ENCODE measurements at regions not wholly inside any gene's neighbourhood (a gene's known extent, or its start where the extent isn't known, plus 50 kb on each side); places are given as distances from the start of the nearest gene placed in this dataset.
"Not testable (repeated sequence)": the region's sequence is repeated elsewhere in the genome, so short reads cannot be mapped to it uniquely, and the experiment has no call there.

DNA sequence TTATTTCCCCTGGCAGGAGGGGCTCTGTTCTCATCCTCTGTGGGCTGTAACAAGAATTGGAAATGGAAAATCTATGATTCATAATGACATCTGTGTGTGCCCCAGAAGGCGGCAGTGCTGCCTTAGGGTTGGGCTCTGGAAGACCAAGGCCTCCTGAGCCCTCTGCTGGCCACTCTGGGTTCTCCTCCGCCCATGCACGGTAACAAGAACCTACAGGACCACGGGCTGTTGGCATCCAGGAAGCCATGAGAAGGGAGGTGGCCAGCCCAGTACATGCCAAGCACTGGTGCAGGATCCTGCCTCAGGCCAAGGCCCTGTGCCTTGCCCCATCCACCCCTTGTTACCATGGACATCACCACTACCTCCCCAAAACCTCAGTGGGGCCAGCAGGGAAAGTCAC lies 454.2 kb downstream of the TP53TG3F start:
- DNase-seq; H3K4me3 ChIP-seq; H3K4me1 ChIP-seq; intact Hi-C loops (cut with micrococcal nuclease); H3K27ac ChIP-seq (replicated peaks); H3K9me3 ChIP-seq (replicated peaks); H3K27me3 ChIP-seq (ENCODE audit: low read depth); H3K36me3 ChIP-seq: not testable (repeated sequence)
- TF ChIP-seq, protein P1, sequence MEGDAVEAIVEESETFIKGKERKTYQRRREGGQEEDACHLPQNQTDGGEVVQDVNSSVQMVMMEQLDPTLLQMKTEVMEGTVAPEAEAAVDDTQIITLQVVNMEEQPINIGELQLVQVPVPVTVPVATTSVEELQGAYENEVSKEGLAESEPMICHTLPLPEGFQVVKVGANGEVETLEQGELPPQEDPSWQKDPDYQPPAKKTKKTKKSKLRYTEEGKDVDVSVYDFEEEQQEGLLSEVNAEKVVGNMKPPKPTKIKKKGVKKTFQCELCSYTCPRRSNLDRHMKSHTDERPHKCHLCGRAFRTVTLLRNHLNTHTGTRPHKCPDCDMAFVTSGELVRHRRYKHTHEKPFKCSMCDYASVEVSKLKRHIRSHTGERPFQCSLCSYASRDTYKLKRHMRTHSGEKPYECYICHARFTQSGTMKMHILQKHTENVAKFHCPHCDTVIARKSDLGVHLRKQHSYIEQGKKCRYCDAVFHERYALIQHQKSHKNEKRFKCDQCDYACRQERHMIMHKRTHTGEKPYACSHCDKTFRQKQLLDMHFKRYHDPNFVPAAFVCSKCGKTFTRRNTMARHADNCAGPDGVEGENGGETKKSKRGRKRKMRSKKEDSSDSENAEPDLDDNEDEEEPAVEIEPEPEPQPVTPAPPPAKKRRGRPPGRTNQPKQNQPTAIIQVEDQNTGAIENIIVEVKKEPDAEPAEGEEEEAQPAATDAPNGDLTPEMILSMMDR (IDR thresholded peaks at IDR 0.05; ENCODE audit: borderline replicate concordance): peak; percentile 15

DNA sequence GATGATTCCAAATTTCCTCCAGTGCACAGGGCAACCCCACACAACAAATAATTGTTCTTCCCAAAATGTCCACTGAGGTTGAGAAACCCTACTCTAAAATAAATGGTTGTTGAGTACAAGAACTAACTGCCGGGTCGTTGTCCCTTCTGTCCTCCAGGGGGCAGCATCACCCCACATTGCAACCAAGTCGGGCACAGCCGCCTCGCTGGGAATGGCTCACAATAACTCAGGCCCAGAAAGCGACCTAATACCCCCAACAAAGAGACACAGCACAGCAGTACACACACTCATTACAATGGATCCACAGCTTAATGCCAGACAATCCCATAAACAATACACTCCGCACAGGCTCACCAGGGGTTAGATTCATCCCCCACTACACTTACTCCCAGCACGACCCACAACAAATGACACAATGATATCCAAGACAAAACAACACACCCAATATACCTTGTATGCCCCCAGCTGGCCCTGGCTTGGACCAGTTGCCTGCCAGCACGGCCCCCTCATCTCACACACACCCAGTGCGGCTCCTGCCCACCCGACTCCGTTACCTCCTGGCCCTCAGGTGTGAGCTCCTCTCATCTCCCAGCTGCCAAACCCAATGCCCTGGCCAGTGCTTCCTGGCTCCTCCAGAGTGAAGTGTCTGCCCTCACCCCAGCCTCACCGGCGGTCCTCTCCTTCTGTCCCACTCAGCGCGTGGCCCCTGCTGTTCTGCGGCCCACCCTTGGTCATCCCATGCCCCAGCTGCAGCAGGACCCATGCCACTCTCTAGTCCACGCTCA lies 461.5 kb downstream of the TP53TG3F start:
- H3K36me3 ChIP-seq; intact Hi-C loops (cut with micrococcal nuclease); H3K27me3 ChIP-seq (ENCODE audit: low read depth); DNase-seq; H3K4me1 ChIP-seq; H3K27ac ChIP-seq (replicated peaks); H3K4me3 ChIP-seq; H3K9me3 ChIP-seq (replicated peaks): not testable (repeated sequence)
- TF ChIP-seq, protein P1 (IDR thresholded peaks at IDR 0.05; ENCODE audit: borderline replicate concordance): peak; percentile 35

DNA sequence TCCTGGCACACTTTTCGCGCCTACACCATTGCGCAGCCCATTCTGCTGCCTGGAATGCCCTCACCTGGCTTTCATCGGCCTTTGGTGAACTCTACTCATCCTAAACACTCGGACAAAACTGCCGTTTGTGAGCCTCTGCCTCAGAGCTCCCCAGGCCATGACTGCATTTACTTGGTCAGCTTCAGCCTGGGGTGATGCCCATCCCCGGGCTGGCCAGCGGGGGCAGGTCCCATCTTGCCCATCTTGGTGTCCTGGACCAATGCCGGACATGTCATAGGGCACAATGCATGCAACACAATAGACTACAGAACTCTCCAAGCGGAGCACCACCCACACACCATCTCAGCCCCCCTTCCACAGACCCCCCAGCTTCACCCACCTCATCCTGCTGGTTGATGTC lies 463.5 kb downstream of the TP53TG3F start:
- H3K27ac ChIP-seq (replicated peaks); DNase-seq; intact Hi-C loops (cut with micrococcal nuclease); H3K9me3 ChIP-seq (replicated peaks); H3K4me1 ChIP-seq; H3K4me3 ChIP-seq; H3K27me3 ChIP-seq (ENCODE audit: low read depth); H3K36me3 ChIP-seq: not testable (repeated sequence)

DNA sequence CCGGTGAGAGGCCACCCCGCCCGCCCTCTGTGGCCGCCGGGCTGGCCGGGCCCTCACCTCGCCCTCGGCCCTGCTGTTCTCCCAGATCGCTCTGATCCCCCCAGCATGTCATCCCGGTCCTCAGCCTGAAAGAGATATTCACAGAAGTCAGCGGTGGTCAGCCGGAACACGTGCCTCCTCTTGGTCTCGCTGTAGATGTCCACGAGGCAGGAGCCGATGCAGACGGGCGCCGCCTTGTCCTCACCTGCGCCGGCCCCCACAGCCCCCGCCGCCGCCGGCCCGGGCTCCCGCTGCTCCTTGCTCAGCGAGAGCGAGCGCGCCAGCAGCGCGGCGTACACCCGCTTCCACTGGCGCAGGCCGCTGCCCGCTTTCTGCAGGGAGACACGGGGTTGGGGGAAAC lies 468.6 kb downstream of the TP53TG3F start:
- H3K4me1 ChIP-seq; DNase-seq; intact Hi-C loops (cut with micrococcal nuclease): not testable (repeated sequence)

DNA sequence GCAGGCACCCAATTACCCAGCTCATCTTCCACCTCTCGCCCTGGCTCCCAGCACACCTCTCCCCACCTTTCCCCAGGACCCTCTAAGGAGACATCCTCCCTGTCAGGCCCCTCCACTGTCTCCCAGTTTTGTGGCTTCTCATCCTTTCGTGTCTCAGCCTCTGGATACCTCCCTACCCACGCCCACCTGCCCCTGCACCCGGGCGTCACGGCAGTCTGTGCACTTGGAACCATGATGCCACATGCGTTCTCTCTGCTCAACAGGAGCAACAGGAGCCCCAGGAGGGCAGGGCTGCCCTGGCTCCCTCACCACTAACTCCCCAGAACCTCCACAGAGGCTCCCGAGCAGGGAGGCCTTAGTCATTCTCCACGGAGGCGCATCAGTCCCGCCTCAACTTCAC lies 472.8 kb downstream of the TP53TG3F start:
- H3K9me3 ChIP-seq (replicated peaks); H3K4me3 ChIP-seq; intact Hi-C loops (cut with micrococcal nuclease); H3K27me3 ChIP-seq (ENCODE audit: low read depth); DNase-seq; H3K27ac ChIP-seq (replicated peaks); H3K36me3 ChIP-seq; H3K4me1 ChIP-seq: not testable (repeated sequence)

More for the DNA sequence above, 468.6 kb downstream of the TP53TG3F start:
- H3K9me3 ChIP-seq (replicated peaks); H3K4me3 ChIP-seq; H3K27ac ChIP-seq (replicated peaks); H3K36me3 ChIP-seq; H3K27me3 ChIP-seq (ENCODE audit: low read depth): not testable (repeated sequence)

DNA sequence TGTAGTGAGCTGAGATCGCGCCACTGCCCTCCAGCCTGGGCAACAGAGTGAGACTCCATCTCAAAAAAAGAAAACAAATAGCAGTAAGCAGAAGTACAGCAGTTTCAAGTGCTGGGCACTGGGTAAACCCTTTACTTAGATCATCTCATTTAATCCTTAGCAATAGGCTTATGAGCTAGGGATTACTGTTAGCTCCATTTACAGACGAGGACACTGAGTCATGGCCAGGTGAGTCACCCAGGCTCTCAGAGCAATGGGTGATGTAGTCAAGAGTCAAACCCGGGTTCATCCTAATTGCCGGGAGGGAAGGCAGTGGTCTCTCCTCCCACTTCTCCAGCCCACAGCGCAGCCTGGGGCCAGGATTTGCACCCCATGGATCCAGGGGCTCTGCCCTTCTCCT lies 473.6 kb downstream of the TP53TG3F start:
- H3K27ac ChIP-seq (replicated peaks); H3K9me3 ChIP-seq (replicated peaks); DNase-seq; H3K4me3 ChIP-seq; H3K36me3 ChIP-seq; H3K4me1 ChIP-seq; H3K27me3 ChIP-seq (ENCODE audit: low read depth); intact Hi-C loops (cut with micrococcal nuclease): not testable (repeated sequence)

DNA sequence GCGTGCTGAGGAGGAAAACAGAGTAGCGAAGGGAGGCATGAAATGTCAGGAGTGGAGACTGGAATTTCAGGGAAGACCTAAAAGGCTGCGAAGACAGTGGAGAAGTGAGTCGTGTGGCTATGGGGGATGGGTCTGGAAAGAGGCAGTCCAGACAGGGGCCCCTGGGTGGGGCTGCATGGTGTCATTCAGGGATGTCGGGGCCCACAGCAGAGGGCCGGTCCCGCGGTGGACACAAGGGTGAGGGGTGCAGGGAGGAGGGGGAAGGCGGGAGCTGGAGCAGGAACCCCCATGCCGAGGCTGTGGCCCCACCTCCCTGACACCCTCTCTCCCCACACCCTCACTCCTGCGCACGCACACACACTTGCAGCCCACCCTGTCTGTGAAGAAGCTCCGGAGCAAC lies 476.4 kb downstream of the TP53TG3F start:
- H3K9me3 ChIP-seq (replicated peaks); H3K4me3 ChIP-seq; H3K27me3 ChIP-seq (ENCODE audit: low read depth); DNase-seq; H3K4me1 ChIP-seq; H3K36me3 ChIP-seq; intact Hi-C loops (cut with micrococcal nuclease); H3K27ac ChIP-seq (replicated peaks): not testable (repeated sequence)

DNA sequence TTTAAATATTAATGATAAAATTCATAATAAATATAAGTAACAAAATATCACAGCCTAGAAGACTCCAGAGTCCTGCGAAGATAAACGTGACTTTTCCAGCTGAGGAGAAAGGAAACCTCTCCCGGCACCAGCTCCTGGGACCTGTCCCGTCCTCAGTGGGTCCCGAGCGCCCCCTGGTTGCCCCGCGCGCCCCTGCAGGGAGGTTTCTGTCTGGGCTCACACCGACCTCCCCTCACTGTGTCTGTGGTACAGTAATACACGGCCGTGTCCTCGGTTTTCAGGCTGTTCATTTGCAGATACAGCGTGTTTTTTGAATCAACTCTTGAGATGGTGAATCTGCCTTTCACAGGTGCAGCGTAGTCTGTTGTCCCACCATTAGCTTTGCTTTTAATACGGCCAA lies 478.7 kb downstream of the TP53TG3F start:
- H3K4me1 ChIP-seq; H3K27ac ChIP-seq (replicated peaks); intact Hi-C loops (cut with micrococcal nuclease); DNase-seq; H3K4me3 ChIP-seq; H3K36me3 ChIP-seq; H3K27me3 ChIP-seq (ENCODE audit: low read depth); H3K9me3 ChIP-seq (replicated peaks): not testable (repeated sequence)
- TF ChIP-seq, protein P1 (IDR thresholded peaks at IDR 0.05; ENCODE audit: borderline replicate concordance): peak; percentile 21

DNA sequence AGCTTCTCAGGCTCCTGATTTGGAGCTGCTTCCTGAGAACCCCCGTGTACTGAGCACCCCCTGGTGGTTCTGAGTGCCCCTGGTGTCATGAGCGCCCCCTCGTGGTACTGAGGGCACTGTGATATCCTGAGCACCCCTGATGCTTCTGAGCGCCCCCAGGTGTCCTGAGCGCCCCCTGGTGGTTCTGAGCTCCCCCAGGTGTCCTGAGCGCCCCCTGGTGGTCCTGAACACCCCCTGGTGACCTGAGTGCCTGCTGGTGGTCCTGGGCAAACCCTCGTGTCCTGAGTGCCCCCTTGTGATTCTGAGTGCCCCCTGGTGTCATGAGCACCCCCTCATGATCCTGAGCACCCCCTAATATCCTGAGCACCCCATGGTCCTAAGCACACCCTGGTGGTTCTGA lies 502.1 kb downstream of the TP53TG3F start:
- intact Hi-C loops (cut with micrococcal nuclease); H3K9me3 ChIP-seq (replicated peaks); H3K4me1 ChIP-seq; H3K27ac ChIP-seq (replicated peaks); H3K4me3 ChIP-seq; H3K27me3 ChIP-seq (ENCODE audit: low read depth); DNase-seq; H3K36me3 ChIP-seq: not testable (repeated sequence)

DNA sequence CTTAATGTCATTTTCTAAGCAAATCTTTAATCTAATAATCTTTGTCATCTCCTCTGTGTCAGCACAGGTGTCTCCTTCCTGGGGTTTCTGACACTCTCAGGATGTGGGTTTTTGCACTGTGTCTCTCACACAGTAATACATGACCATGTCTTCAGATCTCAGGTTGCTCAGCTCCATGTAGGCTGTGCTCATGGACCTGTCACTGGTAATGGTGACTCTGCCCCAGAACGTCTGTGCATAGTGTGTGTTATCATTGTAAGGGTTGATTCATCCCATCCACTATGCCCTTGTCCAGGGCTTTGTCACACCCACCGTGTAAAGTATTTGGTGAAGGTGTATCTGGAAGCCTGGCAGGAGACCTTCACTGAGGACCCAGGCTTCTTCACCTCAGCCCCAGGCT lies 506.1 kb downstream of the TP53TG3F start:
- H3K27ac ChIP-seq (replicated peaks); H3K4me1 ChIP-seq; H3K4me3 ChIP-seq; intact Hi-C loops (cut with micrococcal nuclease); H3K9me3 ChIP-seq (replicated peaks); DNase-seq; H3K36me3 ChIP-seq; H3K27me3 ChIP-seq (ENCODE audit: low read depth): not testable (repeated sequence)

DNA sequence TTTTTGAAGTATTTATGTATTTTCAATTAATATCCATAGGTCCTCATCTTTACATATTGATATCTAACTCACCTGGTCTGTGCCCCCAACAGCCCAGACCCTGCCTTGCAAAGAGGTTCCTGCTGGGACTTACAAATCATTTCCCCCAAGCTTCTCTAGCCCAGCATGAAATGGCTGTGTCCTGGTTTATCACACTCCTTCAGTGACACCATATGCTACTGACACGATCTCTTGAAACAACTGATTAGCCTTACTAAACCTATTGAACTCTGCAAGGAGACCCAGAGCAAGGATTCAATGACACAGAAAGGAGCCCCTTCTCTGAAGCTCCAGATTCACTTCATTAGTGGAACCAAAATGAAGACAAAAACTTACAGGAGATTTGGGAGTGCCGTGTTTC lies 507.4 kb downstream of the TP53TG3F start:
- H3K9me3 ChIP-seq (replicated peaks); H3K27ac ChIP-seq (replicated peaks); H3K27me3 ChIP-seq (ENCODE audit: low read depth); H3K4me3 ChIP-seq; intact Hi-C loops (cut with micrococcal nuclease); DNase-seq; H3K36me3 ChIP-seq; H3K4me1 ChIP-seq: not testable (repeated sequence)
